Embryonic facial prominence (tissue), 1 donor: ENCODE measurements at regions not wholly inside any gene's neighbourhood (a gene's known extent, or its start where the extent isn't known, plus 50 kb on each side); places are given as distances from the start of the nearest gene placed in this dataset.

Source experiments
- DNase-seq: peaks from one replicate; pipeline ENCODE4 v3.0.0-alpha.2; 2016; ENCODE audit errors: extremely low spot score

DNA sequence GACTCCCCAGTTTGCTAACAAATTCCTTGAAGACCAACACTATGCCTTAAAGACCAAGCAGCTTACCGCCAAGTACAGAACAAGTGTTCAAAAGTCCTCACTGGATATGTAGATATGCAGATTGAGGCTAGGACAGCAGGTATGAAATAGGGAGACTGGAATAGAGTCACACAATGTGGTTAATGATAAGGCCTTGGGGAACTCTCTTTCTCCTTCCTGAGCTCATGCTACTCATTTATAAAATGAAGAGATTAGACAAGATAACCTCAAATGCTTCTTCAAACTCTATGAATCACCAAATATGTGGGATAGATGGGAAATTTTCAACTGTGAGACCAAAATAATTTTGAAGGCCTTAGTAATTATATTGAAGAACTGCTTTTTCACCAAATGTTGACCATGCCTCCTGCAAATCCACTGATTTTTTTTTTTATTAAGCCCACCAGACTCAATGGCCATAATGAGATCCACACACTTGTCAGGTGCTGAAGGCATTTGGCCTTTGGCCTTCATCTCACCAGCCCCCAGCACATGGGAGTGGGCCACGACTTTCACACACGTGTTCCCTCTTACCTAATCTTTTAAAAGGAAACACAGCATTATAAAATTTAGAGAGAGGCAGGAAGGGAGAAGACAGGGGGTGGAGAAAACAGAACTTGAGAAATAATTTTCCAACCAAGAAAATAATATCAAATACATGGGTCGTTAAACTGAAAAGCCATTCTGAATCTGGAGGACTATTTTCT is 181.5 kb downstream of the EN1 start:
- DNase-seq, result no peak

DNA sequence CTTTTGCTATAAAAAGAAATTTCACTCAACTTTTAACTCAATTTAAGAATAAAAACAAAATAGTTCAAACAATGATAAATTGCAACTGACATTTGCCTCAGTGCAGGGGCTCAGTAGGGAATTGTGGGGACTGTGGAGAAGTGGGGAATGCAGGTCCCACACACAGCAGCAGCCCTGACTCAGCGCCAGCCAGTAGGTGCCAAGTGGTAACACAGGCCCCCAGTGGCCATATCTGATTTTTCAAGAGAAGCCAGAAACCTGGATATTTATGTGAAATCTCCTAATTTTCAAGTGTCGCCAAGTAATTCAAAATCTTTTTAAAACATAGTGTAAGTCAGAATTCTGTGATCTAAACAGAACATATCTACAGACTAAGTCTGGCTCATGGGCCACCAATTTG is 186.3 kb downstream of the EN1 start:
- DNase-seq, result no peak

DNA sequence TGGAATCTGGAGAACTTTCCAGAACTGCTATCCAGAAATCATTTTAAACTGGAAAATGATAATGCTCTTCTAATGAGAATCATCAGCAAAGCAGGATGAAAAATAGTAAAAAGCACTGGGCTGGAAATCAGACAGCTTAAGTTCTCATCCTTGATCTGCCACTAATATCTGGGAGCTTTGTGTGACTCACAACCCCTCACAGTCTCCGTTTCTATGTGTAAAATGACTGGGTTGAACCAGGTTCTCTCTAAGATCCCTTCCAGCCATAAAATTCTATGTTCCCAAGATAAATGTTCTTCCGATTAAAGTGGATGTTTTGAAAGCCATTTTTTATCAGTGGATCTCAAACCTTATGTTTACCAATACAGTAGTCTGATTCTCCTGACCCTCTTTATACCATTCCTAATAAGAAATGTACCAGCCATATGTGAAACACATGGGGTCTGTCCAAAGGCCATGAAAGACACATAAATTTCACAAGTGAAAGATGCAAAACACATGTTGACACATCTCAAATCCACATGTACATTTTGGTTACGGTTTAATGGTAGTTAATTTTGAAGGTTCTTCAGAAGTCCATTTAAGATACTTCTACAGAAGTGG is 188.8 kb downstream of the EN1 start:
- no peak for DNase-seq

DNA sequence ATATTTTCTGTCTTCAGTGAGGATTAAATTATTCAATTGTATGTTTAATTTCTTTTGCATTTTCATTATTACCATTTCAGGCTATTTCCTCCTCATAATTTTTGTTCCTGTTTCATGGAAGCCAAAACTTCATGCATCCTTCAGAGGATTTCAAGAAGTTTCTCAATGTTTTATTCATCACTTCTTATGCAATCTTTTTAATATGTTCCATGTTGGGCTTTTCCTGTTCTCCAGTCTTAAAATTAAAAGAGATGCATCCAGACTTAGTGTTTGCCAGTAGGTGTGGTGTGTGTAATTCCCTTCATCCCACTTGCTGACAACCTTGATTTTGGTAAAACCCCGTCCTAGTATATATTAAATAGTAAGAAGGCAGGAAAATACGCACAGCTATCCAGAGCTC is 190.0 kb downstream of the EN1 start:
- no peak for DNase-seq

DNA sequence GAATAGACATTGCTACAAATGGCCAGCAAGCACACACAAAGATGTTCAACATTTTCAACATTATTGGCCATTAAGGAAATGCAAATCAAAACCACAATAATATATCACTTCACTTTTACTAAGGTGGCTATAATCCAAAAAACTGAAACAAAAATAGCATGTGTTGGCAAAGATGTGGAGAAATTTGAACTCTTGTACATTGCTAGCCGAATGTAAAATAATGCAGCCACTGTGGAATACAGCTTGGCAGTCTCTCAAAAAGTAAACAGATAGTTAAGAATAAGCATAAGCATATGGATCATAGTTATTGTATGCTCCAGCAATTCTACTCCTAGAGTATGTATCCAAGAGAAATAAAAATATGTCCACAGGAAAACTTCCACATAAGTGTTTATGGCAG is 192.5 kb downstream of the EN1 start:
- DNase-seq, result no peak

DNA sequence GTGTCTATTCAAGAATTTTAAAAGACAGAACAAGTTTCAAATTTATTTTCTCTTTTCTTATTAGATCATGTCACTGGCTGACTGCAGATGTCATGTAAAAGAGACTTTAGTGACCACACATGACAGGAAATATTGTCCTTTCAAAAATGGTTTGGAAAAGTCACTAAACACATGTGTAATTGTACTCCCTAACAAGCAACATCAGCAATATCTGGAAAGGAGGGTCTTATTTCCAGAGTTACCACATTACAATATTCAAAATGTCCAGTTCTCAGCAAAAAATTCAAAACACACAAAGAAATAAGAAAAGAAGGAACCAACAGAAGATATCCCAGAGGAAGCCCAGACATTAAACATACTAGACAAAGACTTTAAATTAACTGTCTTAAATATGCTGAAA is 197.1 kb downstream of the EN1 start:
- no peak for DNase-seq

DNA sequence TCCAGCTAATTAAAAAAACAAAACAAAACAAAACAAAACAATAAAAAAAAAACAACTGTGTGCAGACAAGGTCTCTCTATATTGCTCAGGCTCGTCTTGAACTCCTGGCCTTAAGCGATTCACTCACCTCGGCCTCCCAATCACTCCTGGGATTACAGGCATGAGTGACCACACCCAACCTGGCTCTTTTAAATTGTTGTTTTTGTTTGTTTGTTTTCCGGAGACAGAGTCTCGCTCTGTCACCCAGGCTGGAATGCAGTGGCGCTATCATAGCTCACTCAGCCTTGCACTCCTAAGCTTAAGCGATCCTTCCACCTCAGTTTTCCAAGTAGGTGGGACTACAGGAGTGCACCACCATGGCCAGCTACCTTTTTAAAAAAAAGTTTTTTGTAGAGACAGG is 201.6 kb downstream of the EN1 start:
- DNase-seq, result no peak

DNA sequence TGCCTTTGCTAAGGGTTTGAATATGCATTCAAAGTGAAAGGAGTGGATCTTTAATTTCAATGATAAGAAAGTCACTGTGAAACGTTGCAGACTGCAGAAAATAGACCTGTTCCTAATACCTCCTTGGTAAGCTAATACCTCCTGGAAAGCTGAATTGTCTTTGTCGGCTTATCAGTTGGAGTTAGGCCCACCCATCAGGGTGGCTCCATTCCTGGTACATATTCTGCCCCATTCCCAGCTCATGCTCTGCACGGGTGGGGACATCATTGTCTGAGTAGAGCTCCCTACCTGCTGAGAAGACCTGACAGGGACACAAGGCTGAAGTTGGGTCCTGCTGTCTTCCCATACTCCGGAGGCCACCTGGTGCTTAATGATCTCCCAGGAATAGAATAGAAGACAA is 203.3 kb downstream of the EN1 start:
- DNase-seq, result no peak

DNA sequence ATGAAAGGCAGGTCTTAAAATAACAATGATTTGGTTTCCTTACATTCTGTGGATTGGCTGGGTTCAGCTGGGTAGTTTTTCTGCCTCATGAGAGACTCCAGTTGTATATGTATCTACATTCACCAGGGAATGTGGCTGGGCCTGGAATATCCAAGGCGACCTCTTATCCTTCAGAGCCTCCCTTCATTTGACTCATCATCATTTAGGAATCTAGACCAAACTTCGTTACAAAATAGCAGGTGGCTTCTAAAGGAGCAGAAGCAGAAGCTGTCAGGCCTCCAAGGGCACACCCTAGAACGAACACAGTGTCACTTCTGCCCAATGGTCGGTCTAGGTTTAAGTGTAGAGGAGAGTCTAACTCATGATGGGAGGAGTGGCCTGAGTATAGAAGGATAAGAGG is 204.2 kb downstream of the EN1 start:
- no peak for DNase-seq

DNA sequence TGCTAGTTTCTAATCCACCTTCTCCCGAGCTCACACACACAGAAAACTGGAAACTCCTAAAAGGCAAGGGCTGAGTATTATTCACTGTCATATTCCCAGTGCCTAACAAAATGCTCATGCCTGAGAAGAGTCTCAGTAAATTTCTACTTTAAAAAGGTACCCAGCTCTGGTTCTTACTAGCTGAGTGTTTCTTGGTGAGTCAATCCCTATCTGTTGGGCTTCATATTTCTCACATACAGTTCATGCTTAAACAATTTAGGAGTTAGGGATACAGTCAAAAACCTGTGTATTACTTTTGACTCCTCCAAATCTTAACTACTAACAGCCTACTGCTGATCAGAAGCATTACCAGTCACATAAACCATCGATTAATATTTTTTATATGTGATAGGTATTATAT is 204.9 kb downstream of the EN1 start:
- no peak for DNase-seq

DNA sequence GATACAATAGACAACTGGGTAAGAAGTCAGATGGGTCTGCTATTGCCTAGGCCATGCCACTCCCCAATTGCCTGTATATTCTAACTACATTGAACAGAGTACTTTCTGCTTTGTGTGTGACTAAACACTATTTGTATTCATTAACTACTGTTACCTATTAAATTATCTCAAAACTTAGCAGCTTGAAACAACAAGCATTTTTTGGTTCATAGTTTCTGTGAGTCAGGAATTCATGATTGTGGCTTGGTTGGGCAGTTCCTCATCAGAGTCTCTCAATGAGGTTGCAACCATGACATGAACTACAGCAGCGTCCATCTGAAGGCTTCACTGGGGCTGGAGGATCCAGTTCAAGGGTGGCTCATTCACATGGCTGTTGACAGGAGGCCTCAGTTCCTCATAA is 205.7 kb downstream of the EN1 start:
- DNase-seq, result no peak

DNA sequence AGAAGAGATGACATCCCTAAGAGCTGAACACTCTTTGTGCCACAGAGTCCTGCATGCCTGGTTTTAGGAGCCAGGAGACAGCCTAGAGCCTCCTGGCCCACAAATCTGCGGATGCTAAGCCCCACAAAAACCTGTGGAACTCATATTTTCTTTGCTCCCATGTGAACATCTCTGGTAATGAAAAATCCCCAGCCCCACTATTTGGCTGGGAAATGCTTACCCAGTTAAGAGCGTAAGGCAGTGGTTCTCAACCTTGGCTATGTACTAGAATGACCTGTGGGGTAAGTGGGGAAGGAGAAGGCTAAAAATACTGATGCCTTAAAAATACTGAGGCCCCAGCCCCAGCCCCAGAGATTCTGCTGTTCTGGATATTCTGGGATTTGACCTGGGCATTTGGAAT is 208.1 kb downstream of the EN1 start:
- no peak for DNase-seq

DNA sequence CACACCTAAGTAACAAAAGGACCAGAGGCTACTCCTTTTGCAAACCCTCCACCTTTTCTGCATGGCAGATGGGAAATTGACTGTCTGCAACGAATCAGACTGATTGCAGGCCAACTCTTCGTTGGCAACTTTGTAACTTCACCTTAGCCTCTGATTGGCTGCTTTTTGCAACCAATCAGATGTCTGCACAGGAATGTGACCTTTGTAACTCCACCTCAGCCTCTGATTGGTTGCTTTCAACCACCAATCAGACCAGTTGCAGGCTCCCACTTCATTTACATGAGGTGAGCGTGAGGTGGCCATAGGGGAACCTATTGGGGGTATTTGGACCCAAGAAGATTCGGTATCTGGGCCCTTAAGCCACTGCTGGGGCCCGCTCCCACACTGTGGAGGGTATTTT is 209.0 kb downstream of the EN1 start:
- DNase-seq, result no peak

DNA sequence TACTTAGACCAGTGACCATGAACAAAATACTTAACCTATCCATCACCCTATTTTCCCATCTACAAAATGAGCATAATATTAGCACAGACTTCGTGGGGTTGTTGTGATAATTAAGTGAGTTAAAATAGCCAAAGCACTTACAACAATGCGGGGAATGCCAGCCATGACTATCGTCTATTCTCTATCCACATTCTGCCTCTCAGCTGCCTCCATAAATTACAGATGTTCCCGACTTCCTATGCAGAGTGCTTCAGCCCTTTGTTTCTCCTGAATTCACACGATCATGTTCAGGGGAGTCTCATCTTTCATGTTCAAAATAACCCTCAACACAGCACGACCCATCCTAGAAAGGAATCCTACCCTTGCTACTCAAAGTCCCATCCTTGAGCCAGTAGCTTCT is 211.6 kb downstream of the EN1 start:
- DNase-seq, result no peak

DNA sequence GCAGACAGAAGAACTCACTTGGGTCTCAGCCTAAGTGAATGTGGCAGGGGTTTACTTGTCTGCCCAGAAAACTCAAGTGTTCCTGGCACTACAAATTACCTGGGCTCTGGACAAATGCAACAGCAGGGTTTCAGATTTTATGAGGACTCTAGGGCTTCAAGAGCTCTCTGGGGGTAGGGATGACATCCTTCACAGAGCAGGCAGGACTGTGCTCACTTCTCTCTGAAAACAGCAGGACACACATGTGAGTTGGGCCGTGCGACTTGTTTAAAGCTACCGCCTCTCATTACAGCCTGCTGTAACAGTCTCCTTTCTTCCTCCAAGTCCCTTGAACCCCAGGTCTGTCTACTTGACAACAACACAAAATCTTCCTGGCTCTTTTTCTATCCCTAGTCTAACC is 212.6 kb downstream of the EN1 start:
- no peak for DNase-seq

DNA sequence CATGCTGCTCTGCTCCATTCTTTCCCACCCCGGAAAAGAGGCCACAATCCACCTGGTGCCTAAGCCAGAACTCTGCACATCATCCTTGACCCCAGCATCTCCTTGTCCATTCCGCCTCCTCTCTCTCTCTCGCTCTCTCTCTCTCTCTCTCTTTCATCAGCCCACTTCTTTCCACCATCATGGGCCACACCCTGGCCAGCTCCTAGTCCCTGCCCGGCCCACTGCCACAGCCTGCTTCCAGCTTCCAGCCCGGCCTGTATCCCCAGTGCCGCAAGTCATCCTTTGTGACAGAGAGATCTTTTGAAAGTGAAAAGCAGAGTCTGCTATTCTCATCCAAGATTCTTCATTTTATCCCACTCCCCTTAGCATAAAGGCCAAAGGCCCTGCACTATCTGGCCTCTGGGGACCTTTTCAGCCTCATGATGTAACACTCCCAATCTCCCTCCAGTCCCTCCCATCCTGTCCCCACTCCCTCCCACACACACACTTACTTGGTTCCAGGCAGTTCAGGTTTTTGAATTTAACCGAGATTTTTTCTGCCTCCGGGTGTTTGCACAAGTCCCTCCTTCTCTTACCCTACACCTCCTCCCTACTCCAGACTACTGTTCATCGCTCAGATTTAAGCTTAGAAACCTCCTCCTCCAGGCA is 214.0 kb downstream of the EN1 start:
- DNase-seq, result no peak

DNA sequence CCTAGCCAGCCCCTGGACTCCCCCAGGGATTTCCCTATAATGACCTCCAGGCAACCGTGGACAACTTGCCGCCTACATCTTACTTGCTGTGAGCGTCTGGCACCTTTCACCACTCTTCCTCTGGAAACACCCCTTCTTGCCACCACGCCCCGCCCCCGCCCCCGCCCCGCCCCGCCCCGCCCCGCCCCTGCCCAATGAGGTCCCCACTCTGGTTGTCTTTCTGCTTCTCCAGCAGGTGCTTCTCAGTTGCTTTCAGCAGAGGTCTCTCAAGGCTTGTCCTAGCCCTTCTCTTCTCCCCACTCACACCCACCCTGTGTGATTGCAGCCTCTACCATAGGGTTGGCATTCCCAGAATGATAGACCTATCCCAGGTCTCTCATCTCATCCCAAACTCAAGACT is 214.5 kb downstream of the EN1 start:
- DNase-seq, result peak; percentile 96

DNA sequence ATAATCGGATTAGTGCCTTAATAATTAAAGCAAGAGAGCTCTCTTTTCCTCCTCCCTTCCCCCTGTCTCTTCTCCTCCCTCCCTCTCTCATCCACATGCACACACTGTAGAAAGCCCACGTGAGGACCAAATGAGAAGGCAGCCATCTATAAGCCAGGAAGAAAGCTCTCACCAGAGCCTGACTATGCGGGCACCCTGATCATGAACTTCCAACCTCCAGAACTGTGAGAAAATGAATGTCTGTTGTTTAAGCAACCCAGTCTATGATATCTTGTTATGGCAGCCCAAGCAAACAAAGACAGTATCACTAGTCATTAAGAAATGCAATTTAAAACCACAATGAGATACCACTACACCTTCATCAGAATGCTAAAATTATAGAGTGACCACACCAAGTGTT is 220.3 kb downstream of the EN1 start:
- DNase-seq, result no peak

DNA sequence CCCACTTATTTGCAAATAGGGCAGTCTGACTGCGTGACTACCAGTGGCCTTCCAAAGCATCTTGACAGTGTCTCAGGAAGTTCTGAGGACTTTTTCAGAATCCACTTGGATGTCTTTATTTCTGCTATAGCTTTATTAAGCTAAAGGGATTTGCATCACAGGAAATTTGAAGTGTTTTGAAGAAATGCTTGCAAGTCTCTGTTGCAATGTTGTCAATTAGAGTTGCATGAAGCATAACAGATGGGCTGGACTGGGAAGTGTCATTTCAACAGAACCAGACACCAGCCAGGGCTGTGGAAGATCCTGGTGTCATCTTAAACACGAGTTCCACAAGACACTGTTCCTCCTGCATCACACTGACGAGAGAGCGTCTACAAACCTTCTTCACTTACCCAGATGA is 224.5 kb downstream of the EN1 start:
- no peak for DNase-seq

DNA sequence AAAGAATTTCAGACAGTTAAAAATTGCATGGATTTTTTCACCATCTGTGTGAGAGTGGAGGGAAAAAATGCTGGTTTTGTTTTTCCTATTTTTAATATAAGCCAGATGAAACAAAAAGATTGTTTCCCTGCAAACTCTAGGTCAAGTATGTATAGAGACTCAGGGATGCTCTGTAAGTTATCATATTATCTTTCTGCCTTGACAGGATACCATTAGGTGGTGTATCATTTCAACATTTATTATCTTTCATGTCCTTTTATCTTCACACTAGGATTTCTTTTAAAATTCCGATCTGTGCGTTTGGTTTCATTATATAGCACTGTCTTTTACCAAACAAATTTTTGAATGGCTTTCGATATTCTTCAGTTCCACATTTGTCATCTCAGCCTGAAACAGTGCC is 225.3 kb downstream of the EN1 start:
- no peak for DNase-seq

DNA sequence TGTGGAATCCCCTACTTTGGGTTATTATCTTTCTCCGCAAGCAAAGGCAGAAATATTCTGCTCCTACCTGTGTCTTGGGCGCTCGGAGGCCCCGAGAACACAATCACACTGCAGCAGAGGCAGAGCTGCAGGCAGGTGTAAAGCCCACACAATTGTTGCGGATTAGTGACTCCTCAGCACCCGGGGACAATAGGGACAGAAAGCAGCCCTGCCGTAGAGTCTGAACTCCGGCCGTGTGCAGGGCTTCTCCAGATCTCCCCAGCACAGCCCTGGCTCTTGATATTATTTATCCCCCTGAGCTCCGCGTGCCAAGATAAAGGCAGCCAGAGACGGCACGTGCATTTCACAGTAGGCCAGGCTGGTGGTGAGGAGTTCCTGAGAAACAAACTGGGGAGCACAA is 229.2 kb downstream of the EN1 start:
- no peak for DNase-seq

DNA sequence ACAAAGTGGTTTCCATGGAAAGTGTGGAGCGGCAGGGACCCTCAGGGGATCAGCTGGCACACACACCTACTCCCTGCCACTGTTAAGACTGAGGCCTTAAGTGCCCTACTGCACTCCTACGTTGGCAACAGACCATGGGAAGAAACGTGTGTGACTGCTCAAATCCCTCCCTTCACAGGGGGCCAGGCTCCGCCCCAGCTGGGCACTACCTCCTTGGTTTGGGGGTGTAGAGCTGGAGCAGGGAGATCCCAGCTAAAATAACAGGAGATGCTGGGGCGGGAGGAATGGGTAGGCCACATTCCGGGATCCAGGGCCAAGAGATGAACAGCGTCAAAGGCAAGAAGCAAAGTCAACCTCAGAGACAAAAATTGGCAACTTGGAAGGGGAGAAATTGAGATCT is 231.0 kb downstream of the EN1 start:
- DNase-seq, result no peak

DNA sequence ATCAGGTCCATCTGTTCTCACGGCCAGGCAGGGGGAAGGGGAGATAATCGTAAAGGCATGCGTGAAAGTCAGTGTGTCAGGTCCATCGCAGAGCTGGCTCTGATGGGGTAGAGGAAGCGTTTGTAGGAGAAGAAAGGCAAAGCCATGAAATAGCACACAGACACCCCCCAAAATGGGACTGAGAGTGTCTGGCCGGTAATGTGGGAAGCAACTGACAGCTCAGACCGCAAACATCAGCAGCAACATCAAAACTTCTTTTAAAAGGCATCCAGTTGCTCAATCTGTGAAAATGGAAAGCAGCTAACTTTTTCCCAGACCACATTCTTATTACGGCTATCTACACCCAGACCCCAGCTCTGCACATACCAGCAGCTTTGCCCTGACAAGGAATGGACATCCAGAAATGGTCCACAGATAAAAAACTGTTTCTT is 232.6 kb downstream of the EN1 start:
- DNase-seq, result no peak
